Bronchial epithelial cell (primary cell): ENCODE measurements at regions not wholly inside any gene's neighbourhood (a gene's known extent, or its start where the extent isn't known, plus 50 kb on each side); places are given as distances from the start of the nearest gene placed in this dataset.

Experiments used
- DNase-seq: peaks from one replicate; pipeline ENCODE4 v3.0.0-alpha.2; 2010; ENCODE audit warnings: low read depth
- FAIRE-seq: peaks from 2 replicates; lab custom pipeline; 2011; peaks lifted over from hg19 to GRCh38; lab: Jason Lieb, UNC
- H3K27me3 ChIP-seq: 2 replicates; pipeline ENCODE4 v1.5.1; 2011; ENCODE audit warnings: low read length; ENCODE audit not compliant: control insufficient read depth, insufficient read depth
- H3K36me3 ChIP-seq: 2 replicates; pipeline ENCODE4 v1.5.1; 2011; ENCODE audit warnings: low read length; ENCODE audit not compliant: control insufficient read depth, insufficient read depth
- H3K4me3 ChIP-seq: 2 replicates; pipeline ENCODE4 v1.5.1; 2011; ENCODE audit warnings: mild to moderate bottlenecking, low read depth, low read length, control low read depth
- CTCF ChIP-seq: IDR thresholded peaks from 2 replicates; pipeline ENCODE4 v1.5.1; 2011; ENCODE audit warnings: mild to moderate bottlenecking, moderate library complexity, low read length, control low read depth, inconsistent platforms; ENCODE audit not compliant: insufficient read depth, severe bottlenecking

- Histone ChIP-seq H3K27me3 (no peaks in the 10 kb centered on the region), H3K36me3 (no peaks in the 10 kb centered on the region), H3K4me3 (no peak overlapping the region)
- FAIRE-seq (no peak), DNase-seq (no peak)
- no peak for TF ChIP-seq CTCF
Measured at GRCh38 chr16:51916814-51917213, 630.1 kb downstream of the TOX3 start.

GRCh38 chr16:51916231-51916630 lies 630.7 kb downstream of the TOX3 start:
- H3K27me3 ChIP-seq: no peaks in the 10 kb centered on the region
- no peaks in the 10 kb centered on the region for H3K36me3 ChIP-seq
- no peak for TF ChIP-seq CTCF
- DNase-seq (no peak), FAIRE-seq (no peak)
- H3K4me3 ChIP-seq: no peak overlapping the region

- Histone ChIP-seq H3K36me3 (no peaks in the 10 kb centered on the region), H3K4me3 (no peak overlapping the region), H3K27me3 (no peaks in the 10 kb centered on the region)
- TF ChIP-seq CTCF: no peak
- no peak for DNase-seq
- FAIRE-seq: no peak
Measured at GRCh38 chr16:51907680-51908079, 639.3 kb downstream of the TOX3 start.

- H3K4me3 ChIP-seq: no peak overlapping the region
- no peaks in the 10 kb centered on the region for H3K27me3 ChIP-seq
- no peak for FAIRE-seq
- no peaks in the 10 kb centered on the region for H3K36me3 ChIP-seq
- no peak for DNase-seq
- TF ChIP-seq CTCF: no peak
Measured at GRCh38 chr16:51900221-51900780, 646.6 kb downstream of the TOX3 start.

- no peaks in the 10 kb centered on the region for H3K36me3 ChIP-seq
- DNase-seq: peak; percentile 57
- FAIRE-seq: no peak
- no peak overlapping the region for H3K4me3 ChIP-seq
- TF ChIP-seq CTCF: no peak
- no peaks in the 10 kb centered on the region for H3K27me3 ChIP-seq
Measured at GRCh38 chr16:51898872-51899271, 648.1 kb downstream of the TOX3 start.

- H3K36me3 ChIP-seq: no peaks in the 10 kb centered on the region
- TF ChIP-seq CTCF: no peak
- DNase-seq (no peak), FAIRE-seq (no peak)
- H3K4me3 ChIP-seq: no peak overlapping the region
- H3K27me3 ChIP-seq: no peaks in the 10 kb centered on the region
Measured at GRCh38 chr16:51896013-51896412, 650.9 kb downstream of the TOX3 start.
